HG03575 (cell line): ENCODE measurements at regions not wholly inside any gene's neighbourhood (a gene's known extent, or its start where the extent isn't known, plus 50 kb on each side); places are given as distances from the start of the nearest gene placed in this dataset.
"Not testable (repeated sequence)": the region's sequence is repeated elsewhere in the genome, so short reads cannot be mapped to it uniquely, and the experiment has no call there.

Source experiments
- ATAC-seq: cut with Tn5 transposase; IDR thresholded peaks from one replicate; pipeline ENCODE4 v1.9.1; 2021; ENCODE audit not compliant: unreplicated experiment, insufficient number of reproducible peaks, low FRiP score; ENCODE audit errors: extremely low read depth

GRCh38 chr2:145957929-145958328 lies 1438.0 kb upstream of the ZEB2 start:
- no peak for ATAC-seq

GRCh38 chr2:145939949-145940348 lies 1420.0 kb upstream of the ZEB2 start:
- ATAC-seq, result no peak

GRCh38 chr2:145935016-145935415 lies 1415.1 kb upstream of the ZEB2 start:
- ATAC-seq, result no peak

- no peak for ATAC-seq
Measured at GRCh38 chr2:145931781-145932395, 1412.0 kb upstream of the ZEB2 start.

GRCh38 chr2:145930318-145930717 lies 1410.4 kb upstream of the ZEB2 start:
- ATAC-seq, result no peak

GRCh38 chr2:145927131-145927950 lies 1407.4 kb upstream of the ZEB2 start:
- no peak for ATAC-seq

- ATAC-seq, result no peak
Measured at GRCh38 chr2:145925591-145925990, 1405.7 kb upstream of the ZEB2 start.

GRCh38 chr2:145919477-145919876 lies 1399.6 kb upstream of the ZEB2 start:
- no peak for ATAC-seq

- no peak for ATAC-seq
Measured at GRCh38 chr2:145918951-145919350, 1399.0 kb upstream of the ZEB2 start.

- no peak for ATAC-seq
Measured at GRCh38 chr2:145916799-145917198, 1396.9 kb upstream of the ZEB2 start.

- ATAC-seq, result no peak
Measured at GRCh38 chr2:145914716-145915115, 1394.8 kb upstream of the ZEB2 start.

- ATAC-seq, result peak; percentile 72
Measured at GRCh38 chr2:145910416-145910815, 1390.5 kb upstream of the ZEB2 start.

GRCh38 chr2:145909766-145910165 lies 1389.8 kb upstream of the ZEB2 start:
- ATAC-seq, result no peak

- no peak for ATAC-seq
Measured at GRCh38 chr2:145909175-145909755, 1389.3 kb upstream of the ZEB2 start.

- no peak for ATAC-seq
Measured at GRCh38 chr2:145906354-145906753, 1386.4 kb upstream of the ZEB2 start.

GRCh38 chr2:145905371-145905770 lies 1385.5 kb upstream of the ZEB2 start:
- no peak for ATAC-seq

GRCh38 chr2:145897151-145897550 lies 1377.2 kb upstream of the ZEB2 start:
- ATAC-seq, result no peak

GRCh38 chr2:145887915-145888314 lies 1368.0 kb upstream of the ZEB2 start:
- no peak for ATAC-seq

GRCh38 chr2:145880997-145881396 lies 1361.1 kb upstream of the ZEB2 start:
- ATAC-seq, result not testable (repeated sequence)

GRCh38 chr2:145875016-145875415 lies 1355.1 kb upstream of the ZEB2 start:
- no peak for ATAC-seq
